ENCODE measurements at regions not wholly inside any gene's neighbourhood (a gene's known extent, or its start where the extent isn't known, plus 50 kb on each side); places are given as distances from the start of the nearest gene placed in this dataset.
A peak's percentile ranks its signal among the peaks of the same experiment; 100 is the strongest.

- DNase-seq: no peak
Measured at GRCh38 chr2:22701561-22702160, 683.3 kb upstream of the KLHL29 start.

GRCh38 chr2:22703286-22703920, 681.6 kb upstream of the KLHL29 start:
- DNase-seq: peak; percentile 29

- DNase-seq: no peak
Measured at GRCh38 chr2:22719396-22719795, 665.6 kb upstream of the KLHL29 start.

GRCh38 chr2:22729466-22729865, 655.5 kb upstream of the KLHL29 start:
- no peak for DNase-seq

GRCh38 chr2:22734373-22735045, 650.5 kb upstream of the KLHL29 start:
- DNase-seq: no peak

- DNase-seq: peak; percentile 21
Measured at GRCh38 chr2:22737144-22737543, 647.8 kb upstream of the KLHL29 start.

GRCh38 chr2:22741216-22741615, 643.8 kb upstream of the KLHL29 start:
- no peak for DNase-seq

- no peak for DNase-seq
Measured at GRCh38 chr2:22748909-22749308, 636.1 kb upstream of the KLHL29 start.

- no peak for DNase-seq
Measured at GRCh38 chr2:22753476-22753875, 631.5 kb upstream of the KLHL29 start.

GRCh38 chr2:22756276-22757043, 628.5 kb upstream of the KLHL29 start:
- DNase-seq: no peak

- no peak for DNase-seq
Measured at GRCh38 chr2:22769497-22769896, 615.5 kb upstream of the KLHL29 start.

GRCh38 chr2:22784566-22784965, 600.4 kb upstream of the KLHL29 start:
- no peak for DNase-seq

- DNase-seq: no peak
Measured at GRCh38 chr2:22786817-22787216, 598.2 kb upstream of the KLHL29 start.

GRCh38 chr2:22787745-22788144, 597.2 kb upstream of the KLHL29 start:
- no peak for DNase-seq

GRCh38 chr2:22788749-22789327, 596.1 kb upstream of the KLHL29 start:
- no peak for DNase-seq

- DNase-seq: no peak
Measured at GRCh38 chr2:22795287-22795866, 589.6 kb upstream of the KLHL29 start.

- DNase-seq: no peak
Measured at GRCh38 chr2:22798386-22798785, 586.6 kb upstream of the KLHL29 start.

GRCh38 chr2:22800412-22800811, 584.6 kb upstream of the KLHL29 start:
- DNase-seq: no peak

GRCh38 chr2:22801071-22801470, 583.9 kb upstream of the KLHL29 start:
- no peak for DNase-seq

- no peak for DNase-seq
Measured at GRCh38 chr2:22801970-22802369, 583.0 kb upstream of the KLHL29 start.

- peak; percentile 10 for DNase-seq
Measured at GRCh38 chr2:22807872-22808271, 577.1 kb upstream of the KLHL29 start.

GRCh38 chr2:22810602-22811001, 574.4 kb upstream of the KLHL29 start:
- no peak for DNase-seq

Measured in DMS53 (cell line).